Body of pancreas (tissue), 4 donors: ENCODE measurements at regions not wholly inside any gene's neighbourhood (a gene's known extent, or its start where the extent isn't known, plus 50 kb on each side); places are given as distances from the start of the nearest gene placed in this dataset.

Experiments
- ATAC-seq: fragments of 150-250 bp; one replicate; pipeline ENCODE4 v1.9.1; 2016
- DNase-seq, 4 donors: peaks; one replicate each; pipeline ENCODE4 v3.0.0-alpha.2; 2019
- H3K27ac ChIP-seq, 4 donors: fragments of 200-600 bp; sonication (generic); 1 replicate in 3 of 4; 2 replicates in 1 of 4; pipeline versions ENCODE4 v1.5.1 to v1.6.1; 2016 to 2019; ENCODE audit warnings: mild to moderate bottlenecking in 1 of 4, mixed read lengths in 1 of 4, moderate library complexity in 1 of 4
- H3K27me3 ChIP-seq, 2 donors: fragments of 200-600 bp; sonication (generic); one replicate each; pipeline ENCODE4 v1.6.0; 2016; ENCODE audit warnings: mild to moderate bottlenecking in 1 of 2
- H3K36me3 ChIP-seq, 2 donors: fragments of 200-600 bp; sonication (generic); replicated peaks in 1 of 2; 2 replicates each; pipeline ENCODE4 v1.5.1; 2016; ENCODE audit warnings: low read depth in 2 of 2; ENCODE audit not compliant: insufficient read depth in 1 of 2
- H3K4me1 ChIP-seq: fragments of 200-600 bp; sonication (generic); one replicate; pipeline ENCODE4 v1.6.0; 2016
- H3K4me3 ChIP-seq, 2 donors: fragments of 200-600 bp; sonication (generic); 1 replicate in 1 of 2; 2 replicates in 1 of 2; pipeline ENCODE4 v1.5.1; 2016 to 2019
- H3K9me3 ChIP-seq, 3 donors: fragments of 200-600 bp; sonication (generic); 1 replicate in 2 of 3; 2 replicates in 1 of 3; pipeline ENCODE4 v1.5.1; 2016
- CTCF ChIP-seq, 7 experiments: fragments of 450-650 bp in 4 of 7; fragments of 200-600 bp in 3 of 7; sonication (generic) in 3 of 7; IDR thresholded peaks; one replicate each; pipeline ENCODE4 v1.5.1; 2016 to 2019; ENCODE audit warnings: antibody characterized with exemption in 7 of 7
- POLR2A ChIP-seq, 3 donors: fragments of 450-650 bp; IDR thresholded peaks; one replicate each; pipeline ENCODE4 v1.6.1; 2016; ENCODE audit warnings: antibody characterized with exemption in 3 of 3, mild to moderate bottlenecking in 2 of 3
- WGBS, 2 donors: methylation state at CpG; one replicate each; pipeline ENCODE4 v1.1.5; 2017; 5-methylcytosine and 5-hydroxymethylcytosine counted together
- intact Hi-C: fragments of 100-400 bp; cut with DNase I; formaldehyde crosslinking; loops from one replicate; pipeline ENCODE4 v1.15.1; 2023

- DNase-seq (no peak), ATAC-seq (no peak)
- TF ChIP-seq POLR2A (IDR thresholded peaks at IDR 0.05), result no peak
- no peak for TF ChIP-seq CTCF (IDR thresholded peaks at IDR 0.05)
- Histone ChIP-seq H3K4me3 (no peak overlapping the region), H3K9me3 (no peaks in the 10 kb centered on the region), H3K27ac (peak overlapping the region in 3 of 4 donors; percentile 60 to 72 (median 68)), H3K36me3 (no peaks in the 10 kb centered on the region), H3K4me1 (peaks cover 24% of the 10 kb centered on the region), H3K27me3 (no peaks in the 10 kb centered on the region)
- intact Hi-C loops, result no loop called here
- 96 to 98% methylated on average over 6 of the region's 6 CpGs for WGBS, 2 donors
Observed at GRCh38 chr11:14582793-14583192, 60.8 kb upstream of the PDE3B start.

GRCh38 chr11:14583252-14584034 is 60.2 kb upstream of the PDE3B start:
- WGBS, 2 donors, result 12 to 17% methylated on average over 8 of the region's 8 CpGs
- no peak overlapping the region for H3K4me3 ChIP-seq
- H3K4me1 ChIP-seq, result peaks cover 24% of the 10 kb centered on the region
- ATAC-seq, result peak; percentile 76
- peak overlapping the region; percentile 19 to 72 (median 64) for H3K27ac ChIP-seq
- intact Hi-C loops, result no loop called here
- no peak for TF ChIP-seq CTCF (IDR thresholded peaks at IDR 0.05)
- no peak for TF ChIP-seq POLR2A (IDR thresholded peaks at IDR 0.05)
- no peaks in the 10 kb centered on the region for H3K27me3 ChIP-seq
- no peaks in the 10 kb centered on the region for H3K9me3 ChIP-seq
- H3K36me3 ChIP-seq, result no peaks in the 10 kb centered on the region
- peak; percentile 25 to 57 (median 47) for DNase-seq

DNA sequence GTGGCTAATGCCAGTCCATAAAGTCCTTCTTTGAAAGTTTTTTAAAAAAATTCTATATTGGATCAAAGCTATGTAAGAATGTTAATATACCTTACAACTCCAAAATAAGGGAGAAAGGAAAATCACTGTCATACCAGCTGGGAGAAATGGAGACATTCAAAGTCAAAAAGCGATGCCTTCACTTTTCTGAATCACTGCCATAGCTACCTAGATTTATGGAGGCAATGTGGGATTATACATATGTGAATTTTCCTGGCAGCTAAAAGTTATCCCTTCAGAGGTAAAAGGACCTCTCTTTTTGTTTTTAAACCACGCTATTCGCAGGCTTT is 59.6 kb upstream of the PDE3B start:
- H3K4me3 ChIP-seq, result no peak overlapping the region
- H3K4me1 ChIP-seq, result peaks cover 24% of the 10 kb centered on the region
- TF ChIP-seq POLR2A (IDR thresholded peaks at IDR 0.05) (no peak), CTCF (IDR thresholded peaks at IDR 0.05) (no peak)
- ATAC-seq, result no peak
- WGBS, 2 donors, result 90 to 94% methylated on average over 3 of the region's 3 CpGs
- H3K27ac ChIP-seq, result peak overlapping the region in 3 of 4 donors; percentile 60 to 72 (median 68)
- intact Hi-C loops, result no loop called here
- no peaks in the 10 kb centered on the region for H3K9me3 ChIP-seq
- DNase-seq, result no peak
- H3K27me3 ChIP-seq, result no peaks in the 10 kb centered on the region
- H3K36me3 ChIP-seq, result no peaks in the 10 kb centered on the region

GRCh38 chr11:14584595-14584994 is 59.0 kb upstream of the PDE3B start:
- DNase-seq (peak; percentile 20 to 53 (median 34)), ATAC-seq (peak; percentile 72)
- peak overlapping the region in 3 of 4 donors; percentile 60 to 72 (median 68) for H3K27ac ChIP-seq
- H3K9me3 ChIP-seq, result no peaks in the 10 kb centered on the region
- no peak overlapping the region for H3K4me3 ChIP-seq
- TF ChIP-seq CTCF (IDR thresholded peaks at IDR 0.05) (peak in 1 of 7 experiments; percentile 7), POLR2A (IDR thresholded peaks at IDR 0.05) (no peak)
- intact Hi-C loops, result no loop called here
- no peaks in the 10 kb centered on the region for H3K27me3 ChIP-seq
- H3K36me3 ChIP-seq, result no peaks in the 10 kb centered on the region
- 13 to 18% methylated on average over 2 of the region's 2 CpGs for WGBS, 2 donors
- H3K4me1 ChIP-seq, result peaks cover 24% of the 10 kb centered on the region

- TF ChIP-seq CTCF (IDR thresholded peaks at IDR 0.05) (no peak), POLR2A (IDR thresholded peaks at IDR 0.05) (no peak)
- Histone ChIP-seq H3K4me3 (no peak overlapping the region), H3K27me3 (no peaks in the 10 kb centered on the region), H3K27ac (peak overlapping the region in 1 of 4 donors; percentile 72), H3K36me3 (no peaks in the 10 kb centered on the region), H3K9me3 (no peaks in the 10 kb centered on the region), H3K4me1 (peaks cover 24% of the 10 kb centered on the region)
- DNase-seq (no peak), ATAC-seq (no peak)
- 88 to 94% methylated on average over 2 of the region's 2 CpGs for WGBS, 2 donors
- intact Hi-C loops, result no loop called here
Observed at GRCh38 chr11:14585438-14585837, 58.2 kb upstream of the PDE3B start.
